Right ventricle myocardium inferior (tissue), 1 donor: ENCODE measurements at regions not wholly inside any gene's neighbourhood (a gene's known extent, or its start where the extent isn't known, plus 50 kb on each side); places are given as distances from the start of the nearest gene placed in this dataset.

Experiments used
- ATAC-seq: fragments of 200-7000 bp; cut with Tn5 transposase; one replicate; pipeline ENCODE4 v1.9.1; 2020; ENCODE audit warnings: mild to moderate bottlenecking, moderate library complexity
- DNase-seq: peaks from one replicate; pipeline ENCODE4 v3.0.0; 2021; ENCODE audit errors: missing footprints
- intact Hi-C: fragments of 100-400 bp; cut with DNase I; formaldehyde crosslinking; loops from one replicate; pipeline ENCODE4 v1.11.0; 2022
- donor health status: DM: no; HTN: yes; CAD: no; lungs with severe emphysema.

- intact Hi-C loops = no loop called here
- ATAC-seq = peak; percentile 15
- no peak for DNase-seq
Measured at GRCh38 chr9:70478963-70479641, 64.6 kb upstream of the KLF9 start.

- intact Hi-C loops = no loop called here
- ATAC-seq = no peak
- no peak for DNase-seq
Measured at GRCh38 chr9:70477907-70478480, 63.5 kb upstream of the KLF9 start.

GRCh38 chr9:70477146-70477745 is 62.8 kb upstream of the KLF9 start:
- DNase-seq = no peak
- ATAC-seq = no peak
- intact Hi-C loops = no loop called here

DNA sequence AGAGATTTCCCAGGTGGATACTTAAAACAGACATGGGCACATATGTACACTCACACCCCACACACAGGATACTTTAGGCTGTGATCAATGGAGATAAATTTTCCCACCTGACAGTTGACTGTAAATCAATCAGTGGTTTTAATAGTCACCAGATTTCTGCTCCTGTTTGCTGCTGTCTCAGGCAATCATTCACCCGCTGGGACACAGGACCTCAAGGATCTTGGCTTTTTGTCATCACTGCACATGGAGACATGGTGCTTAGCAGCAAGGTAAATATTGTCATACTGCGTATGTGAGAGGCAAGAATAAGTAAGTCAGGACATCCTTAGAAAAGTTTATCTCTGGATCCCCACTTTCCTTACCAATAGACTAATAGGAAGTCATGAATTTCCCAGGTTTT is 60.8 kb upstream of the KLF9 start:
- ATAC-seq = peak; percentile 9
- no peak for DNase-seq
- intact Hi-C loops = no loop called here

- ATAC-seq (no peak), DNase-seq (no peak)
- intact Hi-C loops = no loop called here
Measured at GRCh38 chr9:70474413-70474812, 60.0 kb upstream of the KLF9 start.

DNA sequence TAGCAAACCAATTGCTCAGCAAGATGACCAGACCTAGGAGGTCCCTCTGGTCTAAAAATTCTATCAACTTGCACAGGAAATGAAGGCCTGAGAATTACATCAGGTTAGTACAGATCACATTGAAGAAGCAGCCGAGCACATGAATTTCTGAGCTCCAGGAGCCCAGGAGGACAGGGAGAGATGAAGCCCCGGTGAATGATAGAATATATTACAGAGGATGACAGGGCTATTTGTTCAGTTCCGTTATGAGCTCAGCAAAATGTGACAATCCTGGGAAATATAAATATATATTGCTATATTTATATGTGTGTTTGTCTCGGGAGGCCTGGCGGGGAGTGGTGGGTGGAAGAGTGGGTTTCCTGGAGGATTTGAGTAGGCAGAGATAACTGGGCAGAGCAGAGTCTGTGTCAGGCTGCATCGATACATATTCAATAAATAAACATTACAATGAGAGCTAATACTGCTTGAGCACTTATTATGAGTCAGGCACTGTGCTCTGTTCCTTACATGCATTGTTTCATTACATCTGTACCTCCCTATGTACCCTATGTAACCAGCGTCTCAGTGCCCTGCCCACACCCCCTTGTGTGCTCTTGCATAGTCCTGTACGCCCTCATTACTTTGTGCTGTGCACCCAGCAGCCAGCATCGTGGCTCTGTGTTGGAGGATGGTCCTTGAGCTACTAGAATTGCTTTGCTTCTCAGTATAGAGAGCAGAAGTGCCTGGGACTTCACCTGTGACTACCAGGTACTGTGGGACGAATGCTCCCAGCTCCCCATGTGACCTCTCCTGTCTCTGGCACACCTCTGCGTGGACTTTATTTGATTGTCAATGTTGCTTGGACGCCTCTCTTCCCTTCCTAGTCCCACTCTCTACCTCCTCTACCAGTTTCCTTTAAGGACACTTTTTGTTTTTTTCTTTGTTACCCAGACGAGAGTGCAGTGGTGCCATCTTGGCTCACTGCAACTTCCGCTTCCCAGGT is 58.1 kb upstream of the KLF9 start:
- ATAC-seq (no peak), DNase-seq (no peak)
- intact Hi-C loops = no loop called here

GRCh38 chr9:70470050-70471015 is 55.9 kb upstream of the KLF9 start:
- peak; percentile 91 for ATAC-seq
- intact Hi-C loops = loop anchor here (1.0 to 2.0 kb wide), 2 partner anchors 32 to 51 kb away; no protein-coding TSS in a partner anchor
- DNase-seq = no peak

DNA sequence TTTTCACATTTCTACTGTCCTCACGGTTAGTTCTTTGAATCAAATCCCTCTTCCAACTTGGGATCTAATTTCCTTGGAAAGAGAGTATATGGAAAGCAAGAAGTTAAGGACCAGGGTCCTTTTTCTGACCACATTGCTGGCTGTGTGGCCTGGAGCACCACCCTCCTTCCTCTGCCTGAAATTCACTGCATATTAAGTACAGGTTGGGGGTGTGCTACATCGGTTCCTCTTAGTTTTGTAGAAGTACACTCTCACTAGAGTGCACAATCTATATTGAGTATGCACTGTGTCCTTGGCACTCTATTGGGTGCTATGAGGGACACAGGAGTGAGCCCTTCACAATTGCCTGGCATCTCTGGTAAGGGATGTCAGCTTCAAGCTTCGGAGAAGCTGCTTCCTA is 53.8 kb upstream of the KLF9 start:
- no peak for DNase-seq
- intact Hi-C loops = no loop called here
- peak; percentile 28 for ATAC-seq

GRCh38 chr9:70466976-70467561 is 52.6 kb upstream of the KLF9 start:
- DNase-seq = no peak
- ATAC-seq = no peak
- intact Hi-C loops = no loop called here

- DNase-seq (no peak), ATAC-seq (no peak)
- intact Hi-C loops = no loop called here
Measured at GRCh38 chr9:70465904-70466303, 51.4 kb upstream of the KLF9 start.

GRCh38 chr9:70465398-70465797 is 50.9 kb upstream of the KLF9 start:
- DNase-seq (no peak), ATAC-seq (no peak)
- intact Hi-C loops = no loop called here
